HEK293 (cell line): ENCODE measurements at regions not wholly inside any gene's neighbourhood (a gene's known extent, or its start where the extent isn't known, plus 50 kb on each side); places are given as distances from the start of the nearest gene placed in this dataset.

ENCODE experiments used
- REST ChIP-seq: fragments of 450-650 bp; formaldehyde crosslinking; IDR thresholded peaks from 2 replicates; pipeline ENCODE4 v1.5.1; 2016; ENCODE audit warnings: missing biosample characterization, missing genetic modification characterization
- SALL2 ChIP-seq: fragments of 450-650 bp; formaldehyde crosslinking; IDR thresholded peaks from 2 replicates; pipeline ENCODE4 v1.5.0; 2017; ENCODE audit warnings: missing biosample characterization, mild to moderate bottlenecking, missing genetic modification characterization, borderline replicate concordance
- ZBTB17 ChIP-seq: fragments of 450-650 bp; formaldehyde crosslinking; IDR thresholded peaks from 2 replicates; pipeline ENCODE4 v1.5.1; 2016; ENCODE audit warnings: missing biosample characterization, missing genetic modification characterization
- ZNF280D ChIP-seq: fragments of 450-650 bp; formaldehyde crosslinking; IDR thresholded peaks from 2 replicates; pipeline ENCODE4 v1.5.1; 2016; ENCODE audit warnings: missing biosample characterization, missing genetic modification characterization
- ZNF404 ChIP-seq: fragments of 450-650 bp; formaldehyde crosslinking; IDR thresholded peaks from 2 replicates; pipeline ENCODE4 v1.5.1; 2017; ENCODE audit warnings: missing biosample characterization, missing genetic modification characterization

GRCh38 chr7:27374958-27375841 lies 132.6 kb downstream of the EVX1 start:
- TF ChIP-seq ZNF404 (no peak), ZBTB17 (tag by site-specific recombination) (no peak), REST (no peak), SALL2 (tag by site-specific recombination) (no peak), ZNF280D (tag by site-specific recombination) (no peak)
